Stomach (tissue), 4 donors: ENCODE measurements at regions not wholly inside any gene's neighbourhood (a gene's known extent, or its start where the extent isn't known, plus 50 kb on each side); places are given as distances from the start of the nearest gene placed in this dataset.
"Not testable (repeated sequence)": the region's sequence is repeated elsewhere in the genome, so short reads cannot be mapped to it uniquely, and the experiment has no call there.

Experiments used
- CTCF ChIP-seq, 7 experiments: fragments of 450-650 bp in 4 of 7; fragments of 200-600 bp in 3 of 7; sonication (generic) in 3 of 7; IDR thresholded peaks; one replicate each; pipeline ENCODE4 v1.5.1; 2016 to 2019; ENCODE audit warnings: antibody characterized with exemption in 7 of 7, control low read depth in 2 of 7, mild to moderate bottlenecking in 1 of 7
- EP300 ChIP-seq: sonication (generic); formaldehyde crosslinking; IDR thresholded peaks from one replicate; pipeline ENCODE4 v1.6.1; 2017; ENCODE audit warnings: antibody characterized with exemption
- POLR2A ChIP-seq, 4 donors: fragments of 450-650 bp; IDR thresholded peaks; one replicate each; pipeline ENCODE4 v1.6.1; 2016; ENCODE audit warnings: antibody characterized with exemption in 4 of 4, control low read depth in 2 of 4, mild to moderate bottlenecking in 1 of 4, moderate library complexity in 1 of 4

- TF ChIP-seq POLR2A (IDR thresholded peaks at IDR 0.05); CTCF (IDR thresholded peaks at IDR 0.05); EP300: not testable (repeated sequence)
Measured at GRCh38 chr18:14250084-14250677, 117.9 kb upstream of the ZNF519 start.
